NT2/D1 (cell line): ENCODE measurements at regions not wholly inside any gene's neighbourhood (a gene's known extent, or its start where the extent isn't known, plus 50 kb on each side); places are given as distances from the start of the nearest gene placed in this dataset.

Experiments
- DNase-seq: peaks from one replicate; pipeline ENCODE4 v3.0.0-alpha.2; 2011; ENCODE audit warnings: low read depth, low spot score
- H3K27me3 ChIP-seq: 2 replicates; pipeline ENCODE4 v1.6.0; 2011; ENCODE audit warnings: mild to moderate bottlenecking; ENCODE audit not compliant: insufficient read length, insufficient read depth
- H3K36me3 ChIP-seq: 2 replicates; pipeline ENCODE4 v1.6.1; 2011; ENCODE audit warnings: mild to moderate bottlenecking, low read length, mixed read lengths; ENCODE audit not compliant: insufficient read depth, insufficient read length
- H3K4me1 ChIP-seq: 2 replicates; pipeline ENCODE4 v1.5.1; 2011; ENCODE audit not compliant: insufficient read depth, insufficient read length
- H3K4me3 ChIP-seq: 2 replicates; pipeline ENCODE4 v1.5.1; 2011; ENCODE audit warnings: low read depth; ENCODE audit not compliant: insufficient read length
- H3K9ac ChIP-seq: 2 replicates; pipeline ENCODE4 v1.6.0; 2011; ENCODE audit warnings: low read depth; ENCODE audit not compliant: insufficient read length
- H3K9me3 ChIP-seq: 2 replicates; pipeline ENCODE4 v1.5.1; 2011; ENCODE audit warnings: mild to moderate bottlenecking, low read length; ENCODE audit not compliant: insufficient read depth
- SUZ12 ChIP-seq: IDR thresholded peaks from 2 replicates; pipeline ENCODE4 v1.6.1; 2011; ENCODE audit not compliant: insufficient read length, insufficient read depth; ENCODE audit errors: extremely low read depth
- YY1 ChIP-seq: IDR thresholded peaks from 2 replicates; pipeline ENCODE4 v1.6.1; 2011; ENCODE audit not compliant: insufficient read length, insufficient read depth
- ZNF274 ChIP-seq: IDR thresholded peaks from 2 replicates; pipeline ENCODE4 v1.6.1; 2011; ENCODE audit warnings: mild to moderate bottlenecking, low read depth, low read length

DNA sequence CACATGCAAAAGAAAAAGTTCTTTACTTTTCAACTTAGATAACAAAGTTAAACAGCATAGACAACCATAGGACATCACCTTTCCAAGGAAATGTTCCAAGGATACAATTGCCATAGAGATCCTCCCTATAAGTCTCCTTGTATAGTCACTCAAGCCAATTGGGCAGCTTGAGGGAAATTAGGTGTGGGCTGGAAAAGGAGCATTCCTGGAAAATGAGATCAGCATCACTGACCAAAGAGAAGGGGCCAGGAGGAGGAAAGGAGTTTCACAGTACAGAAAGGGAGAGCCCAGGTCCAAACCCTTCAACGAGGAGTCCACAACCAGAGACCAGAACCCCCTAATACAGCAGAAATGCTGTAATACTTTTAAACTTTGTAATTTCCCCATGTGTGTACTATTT, 91.5 kb upstream of the PPARGC1A start:
- Histone ChIP-seq H3K27me3 (no peaks in the 10 kb centered on the region), H3K4me1 (no peaks in the 10 kb centered on the region), H3K9ac (no peak overlapping the region), H3K4me3 (no peak overlapping the region), H3K36me3 (no peaks in the 10 kb centered on the region), H3K9me3 (no peaks in the 10 kb centered on the region)
- DNase-seq, result no peak
- TF ChIP-seq ZNF274 (no peak), SUZ12 (no peak), YY1 (no peak)

DNA sequence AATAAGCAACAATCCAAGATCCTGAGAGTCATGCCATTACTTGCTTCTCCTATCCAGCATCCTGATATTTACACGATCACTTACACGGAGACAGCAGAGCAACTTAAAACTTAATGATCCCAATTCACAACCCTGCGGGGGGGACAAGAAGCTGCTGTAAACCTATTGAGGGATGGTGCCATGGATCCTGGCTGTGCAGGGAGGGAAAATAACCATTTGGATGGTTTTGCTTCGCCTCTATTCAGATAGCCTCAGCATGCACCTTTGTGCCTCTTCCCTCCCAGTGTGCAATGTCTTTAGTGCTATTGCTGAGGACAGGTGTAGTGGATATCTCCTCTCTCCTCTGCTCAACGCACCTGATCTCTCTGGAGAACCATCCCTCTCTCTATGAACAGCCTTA, 89.7 kb upstream of the PPARGC1A start:
- H3K9me3 ChIP-seq, result no peaks in the 10 kb centered on the region
- H3K27me3 ChIP-seq, result no peaks in the 10 kb centered on the region
- H3K4me3 ChIP-seq, result no peak overlapping the region
- no peaks in the 10 kb centered on the region for H3K4me1 ChIP-seq
- DNase-seq, result peak; percentile 36
- H3K9ac ChIP-seq, result no peak overlapping the region
- H3K36me3 ChIP-seq, result no peaks in the 10 kb centered on the region
- TF ChIP-seq ZNF274, result no peak
- TF ChIP-seq SUZ12, result no peak
- TF ChIP-seq YY1, result no peak

DNA sequence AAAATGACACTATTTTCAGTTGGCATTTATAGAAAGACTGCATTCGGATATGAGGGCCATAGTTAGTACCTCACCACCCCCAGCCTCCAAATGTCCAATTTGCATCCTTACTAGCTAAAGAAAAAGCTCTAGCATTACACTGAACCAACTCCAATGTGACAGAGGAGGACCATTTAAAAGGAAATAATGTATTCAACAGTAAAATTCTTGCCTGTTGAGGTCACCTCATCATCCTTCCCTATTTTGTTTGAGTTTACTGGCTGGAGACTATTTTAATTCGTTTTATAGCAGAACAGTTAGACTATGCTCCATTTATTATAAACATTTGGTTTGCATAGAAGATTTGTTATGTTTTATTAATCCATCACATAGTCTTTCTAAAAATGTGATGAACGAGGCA, 88.2 kb upstream of the PPARGC1A start:
- TF ChIP-seq ZNF274, result no peak
- no peak for TF ChIP-seq SUZ12
- TF ChIP-seq YY1, result no peak

DNA sequence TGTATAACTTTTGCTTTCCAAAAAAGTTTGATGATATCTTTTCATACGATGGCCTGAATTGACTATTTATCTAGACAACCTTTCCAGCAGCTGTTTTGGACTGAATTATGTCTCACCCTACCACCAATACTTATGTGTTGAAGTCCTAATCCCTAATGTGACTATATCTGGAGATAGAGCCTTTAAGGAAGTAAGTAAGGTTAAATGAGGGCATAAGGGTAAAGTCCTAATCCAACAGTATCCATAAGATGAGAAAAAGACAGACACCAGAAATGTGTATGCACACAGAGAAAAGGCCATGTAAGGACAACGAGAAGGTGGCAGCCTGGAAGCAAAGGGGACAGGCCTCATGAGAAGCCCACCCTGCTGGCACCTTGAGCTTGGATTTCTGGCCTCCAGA, 86.6 kb upstream of the PPARGC1A start:
- no peak for DNase-seq
- Histone ChIP-seq H3K27me3 (no peaks in the 10 kb centered on the region), H3K4me1 (no peaks in the 10 kb centered on the region), H3K36me3 (no peaks in the 10 kb centered on the region), H3K9me3 (no peaks in the 10 kb centered on the region), H3K9ac (no peak overlapping the region), H3K4me3 (no peak overlapping the region)
- TF ChIP-seq SUZ12, result no peak
- no peak for TF ChIP-seq ZNF274
- TF ChIP-seq YY1, result no peak

More for the DNA sequence above, 88.2 kb upstream of the PPARGC1A start:
- H3K27me3 ChIP-seq, result no peaks in the 10 kb centered on the region
- H3K4me1 ChIP-seq, result no peaks in the 10 kb centered on the region
- DNase-seq, result no peak
- no peaks in the 10 kb centered on the region for H3K36me3 ChIP-seq
- no peaks in the 10 kb centered on the region for H3K9me3 ChIP-seq
- H3K9ac ChIP-seq, result no peak overlapping the region
- no peak overlapping the region for H3K4me3 ChIP-seq

DNA sequence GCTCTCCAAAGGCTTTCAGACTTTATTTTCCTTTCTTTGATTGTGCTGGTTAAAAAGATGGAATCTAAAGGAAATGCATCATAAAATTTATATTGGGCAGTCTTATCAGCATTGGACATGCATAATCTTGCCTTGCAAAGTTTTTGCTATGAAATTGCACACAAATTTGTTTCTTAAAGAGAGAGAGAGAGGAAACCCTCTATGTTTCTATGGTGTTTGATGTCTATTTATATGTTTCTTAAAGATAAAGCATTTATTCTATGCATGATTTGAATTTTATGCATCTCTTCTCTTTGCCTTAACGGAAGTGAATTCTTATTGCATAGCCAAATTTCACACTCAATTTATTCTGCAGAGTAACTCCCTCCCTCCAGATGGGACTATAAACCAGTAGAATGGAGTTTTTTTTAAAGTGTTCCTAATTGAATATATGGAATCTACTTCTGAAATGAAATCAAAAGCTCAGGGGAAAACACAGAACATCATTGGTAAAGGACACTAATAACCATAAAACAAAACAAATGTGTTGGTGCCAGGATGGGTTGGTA, 83.5 kb upstream of the PPARGC1A start:
- Histone ChIP-seq H3K9ac (no peak overlapping the region), H3K4me3 (no peak overlapping the region), H3K4me1 (no peaks in the 10 kb centered on the region), H3K36me3 (no peaks in the 10 kb centered on the region), H3K27me3 (no peaks in the 10 kb centered on the region), H3K9me3 (no peaks in the 10 kb centered on the region)
- TF ChIP-seq SUZ12, result no peak
- no peak for TF ChIP-seq ZNF274
- TF ChIP-seq YY1, result no peak
- no peak for DNase-seq

DNA sequence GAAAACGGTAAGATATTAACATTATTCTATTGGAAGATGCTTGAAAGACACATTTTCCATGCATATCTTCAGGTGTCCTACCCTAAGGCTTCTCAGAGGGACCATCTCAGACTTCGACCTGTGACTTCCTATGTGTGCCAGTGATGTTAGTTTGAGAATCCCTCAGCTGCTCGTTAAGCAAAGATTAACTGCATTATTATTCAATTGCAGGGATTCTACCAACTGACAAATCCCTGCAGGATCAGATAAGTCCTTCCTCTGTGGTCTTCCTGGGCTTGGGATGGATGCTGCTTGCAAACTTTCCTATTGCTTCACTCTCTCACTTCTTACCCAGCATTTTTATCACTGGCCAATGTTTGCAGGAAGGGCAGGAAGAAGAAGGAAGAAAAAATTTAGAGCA, 83.0 kb upstream of the PPARGC1A start:
- H3K36me3 ChIP-seq, result no peaks in the 10 kb centered on the region
- TF ChIP-seq ZNF274, result no peak
- DNase-seq, result no peak
- no peaks in the 10 kb centered on the region for H3K4me1 ChIP-seq
- H3K27me3 ChIP-seq, result no peaks in the 10 kb centered on the region
- no peak overlapping the region for H3K9ac ChIP-seq
- H3K9me3 ChIP-seq, result no peaks in the 10 kb centered on the region
- H3K4me3 ChIP-seq, result no peak overlapping the region

DNA sequence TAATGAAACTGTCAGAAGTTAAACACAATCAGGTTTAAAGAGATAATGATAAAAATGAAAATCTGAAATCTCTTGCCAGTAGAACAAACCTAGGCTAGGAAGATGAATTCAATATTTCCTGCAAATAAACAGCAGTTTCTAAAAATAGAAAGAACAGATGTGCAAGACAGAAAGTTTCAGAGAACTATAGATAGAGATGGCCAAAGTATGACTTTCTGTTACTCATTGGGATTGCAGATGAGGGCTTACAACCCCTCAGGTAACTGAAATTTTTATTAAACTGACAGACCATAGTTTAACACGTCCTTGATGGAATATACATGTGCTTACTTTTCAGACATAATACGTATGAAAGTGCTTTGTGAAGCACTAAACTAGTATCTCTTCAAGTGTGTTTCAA, 82.3 kb upstream of the PPARGC1A start:
- H3K9me3 ChIP-seq, result no peaks in the 10 kb centered on the region
- H3K36me3 ChIP-seq, result no peaks in the 10 kb centered on the region
- DNase-seq, result no peak
- H3K4me1 ChIP-seq, result no peaks in the 10 kb centered on the region
- TF ChIP-seq SUZ12, result no peak
- TF ChIP-seq YY1, result no peak
- no peak overlapping the region for H3K4me3 ChIP-seq
- no peak overlapping the region for H3K9ac ChIP-seq
- no peaks in the 10 kb centered on the region for H3K27me3 ChIP-seq
